ENCODE measurements at regions not wholly inside any gene's neighbourhood (a gene's known extent, or its start where the extent isn't known, plus 50 kb on each side); places are given as distances from the start of the nearest gene placed in this dataset.

DNA sequence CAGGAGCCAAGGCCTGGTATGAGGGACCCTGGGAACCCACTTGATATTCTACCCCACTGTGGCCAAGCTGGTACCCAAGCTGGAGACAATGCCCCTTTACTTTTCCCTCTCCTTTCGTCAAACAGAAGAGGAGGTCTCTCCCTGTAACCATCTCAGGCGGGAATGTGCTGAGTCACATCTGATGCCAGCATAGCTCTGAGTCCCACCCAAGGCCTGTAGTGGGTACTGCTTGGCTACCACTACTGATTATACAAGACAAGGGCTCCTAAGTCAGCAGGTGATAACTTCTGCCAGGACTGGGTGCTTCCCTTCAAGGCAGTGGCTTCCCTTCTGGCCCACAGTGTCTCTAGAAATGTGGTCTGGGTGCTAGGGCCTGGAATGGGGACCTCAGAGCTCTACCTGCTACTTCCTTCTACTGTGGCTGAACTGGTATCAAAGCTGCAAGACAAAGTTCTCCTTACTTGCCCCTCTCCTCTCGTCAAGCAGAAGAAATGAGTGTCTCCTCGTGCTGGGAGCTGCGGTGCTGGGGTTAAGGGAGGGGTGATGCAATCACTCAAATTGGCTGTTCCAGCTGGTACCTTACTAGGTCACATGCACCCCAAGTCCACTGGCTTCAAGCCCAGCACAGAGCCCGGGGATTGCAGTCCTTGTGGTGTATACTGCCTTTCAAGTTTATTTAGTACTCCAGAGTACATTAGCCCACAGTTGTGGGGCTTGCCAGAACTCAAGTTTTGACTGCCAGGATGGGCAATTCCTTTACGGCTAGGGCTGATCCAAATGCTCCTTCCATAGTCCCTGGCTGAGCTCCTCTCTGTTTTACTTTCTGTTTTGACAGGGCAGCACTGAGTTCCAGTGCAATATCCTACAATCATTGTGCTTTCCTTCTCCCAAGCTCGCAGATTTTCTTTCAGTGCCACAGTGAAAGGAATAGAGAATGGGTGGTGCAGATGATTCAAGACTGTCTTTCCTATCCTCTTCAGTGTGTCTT, 419.7 kb upstream of the CNTN5 start:
- H3K27ac ChIP-seq (ENCODE audit: low read length) = no peak overlapping the region
- ATAC-seq (peak in 1 of 2 donors; percentile 47), DNase-seq (peak; percentile 49 to 65 (median 60))
- H3K9me3 ChIP-seq (ENCODE audit: control insufficient read depth, low read length) = no peaks in the 10 kb centered on the region
- H3K4me1 ChIP-seq (ENCODE audit: control insufficient read depth, insufficient read depth, low read length) = no peaks in the 10 kb centered on the region
- intact Hi-C loops (cut with DNase I) = no loop called here
- 74% methylated on average over 8 of the region's 8 CpGs for whole genome bisulfite sequencing
- H3K4me3 ChIP-seq (ENCODE audit: low read length) = no peak overlapping the region
- no peaks in the 10 kb centered on the region for H3K27me3 ChIP-seq (ENCODE audit: control insufficient read depth, insufficient read depth)

DNA sequence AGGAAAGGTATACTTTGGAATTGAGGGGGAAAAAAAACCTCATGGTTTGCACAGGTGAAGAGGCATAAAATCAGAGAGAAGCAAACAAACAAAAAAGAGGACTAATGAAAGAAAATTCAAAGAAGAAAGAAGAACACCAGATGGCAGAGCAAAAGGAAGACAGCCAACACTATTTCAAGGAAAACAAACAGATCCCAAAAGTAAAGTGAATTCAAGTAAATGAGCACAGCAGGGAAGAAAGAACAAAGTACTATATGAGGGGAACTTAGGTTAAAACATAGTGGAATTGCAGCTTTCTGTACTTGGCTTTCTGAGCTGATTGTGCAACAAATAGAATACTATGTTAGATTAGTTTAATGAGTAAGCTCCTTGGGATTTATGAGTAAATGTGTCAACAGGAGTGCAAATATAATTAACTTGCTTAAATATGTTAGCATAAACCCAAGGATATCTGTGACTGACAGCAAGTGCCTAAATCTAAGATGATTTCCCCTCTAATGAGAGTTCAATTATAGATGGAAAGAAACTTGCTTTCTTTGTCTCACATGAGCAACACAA, 404.6 kb upstream of the CNTN5 start:
- no peak overlapping the region for H3K4me3 ChIP-seq (ENCODE audit: low read length)
- H3K27ac ChIP-seq (ENCODE audit: low read length) = no peak overlapping the region
- no peaks in the 10 kb centered on the region for H3K9me3 ChIP-seq (ENCODE audit: control insufficient read depth, low read length)
- H3K4me1 ChIP-seq (ENCODE audit: control insufficient read depth, insufficient read depth, low read length) = no peaks in the 10 kb centered on the region
- ATAC-seq (no peak), DNase-seq (no peak)
- intact Hi-C loops (cut with DNase I) = no loop called here
- no peaks in the 10 kb centered on the region for H3K27me3 ChIP-seq (ENCODE audit: control insufficient read depth, insufficient read depth)

DNA sequence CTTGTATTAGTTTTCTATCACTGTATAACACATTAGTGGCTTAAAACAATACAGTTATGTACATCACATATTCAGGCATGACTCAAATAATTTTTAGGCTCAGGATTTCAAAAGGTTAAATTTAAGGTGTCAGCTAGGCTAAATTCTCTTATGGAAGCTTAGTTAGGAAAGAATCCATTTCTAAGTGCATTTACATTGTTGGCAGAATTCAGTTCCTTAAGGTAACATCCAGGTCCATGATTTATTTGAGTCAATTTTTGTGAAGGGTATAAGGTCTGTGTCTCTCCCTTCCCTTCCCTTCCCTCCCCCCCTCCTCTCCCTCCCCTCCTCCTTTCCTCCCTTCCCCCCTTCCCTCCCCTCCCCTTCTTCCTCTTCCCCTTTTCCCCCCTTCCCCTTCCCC, 399.0 kb upstream of the CNTN5 start:
- H3K4me3 ChIP-seq (ENCODE audit: low read length) = no peak overlapping the region
- DNase-seq (no peak), ATAC-seq (no peak)
- H3K4me1 ChIP-seq (ENCODE audit: control insufficient read depth, insufficient read depth, low read length) = no peaks in the 10 kb centered on the region
- H3K27ac ChIP-seq (ENCODE audit: low read length) = no peak overlapping the region
- no peaks in the 10 kb centered on the region for H3K27me3 ChIP-seq (ENCODE audit: control insufficient read depth, insufficient read depth)
- intact Hi-C loops (cut with DNase I) = no loop called here
- no peaks in the 10 kb centered on the region for H3K9me3 ChIP-seq (ENCODE audit: control insufficient read depth, low read length)

DNA sequence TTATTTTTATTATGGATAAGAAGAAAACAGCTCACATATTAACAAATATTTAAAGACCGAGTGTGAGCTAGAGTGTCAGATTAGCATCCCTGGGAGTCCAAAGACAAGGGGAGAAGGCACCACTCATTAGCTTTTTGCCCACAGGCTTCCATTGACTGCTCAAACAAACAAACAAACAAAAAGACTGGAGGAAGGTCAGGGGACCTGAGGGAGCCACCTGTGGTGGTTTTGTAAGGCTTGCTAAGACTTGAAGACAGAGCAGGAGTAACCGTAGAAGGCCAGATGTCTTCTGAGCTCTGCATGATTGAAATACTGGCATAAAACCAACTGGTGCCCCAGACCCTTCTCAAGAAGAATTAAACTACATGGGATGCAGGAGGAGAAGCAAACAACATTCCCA, 395.2 kb upstream of the CNTN5 start:
- intact Hi-C loops (cut with DNase I) = no loop called here
- H3K4me1 ChIP-seq (ENCODE audit: control insufficient read depth, insufficient read depth, low read length) = no peaks in the 10 kb centered on the region
- WGBS = 74% methylated on average over 2 of the region's 2 CpGs
- ATAC-seq (no peak), DNase-seq (no peak)
- H3K4me3 ChIP-seq (ENCODE audit: low read length) = no peak overlapping the region
- H3K27me3 ChIP-seq (ENCODE audit: control insufficient read depth, insufficient read depth) = no peaks in the 10 kb centered on the region
- no peaks in the 10 kb centered on the region for H3K9me3 ChIP-seq (ENCODE audit: control insufficient read depth, low read length)
- H3K27ac ChIP-seq (ENCODE audit: low read length) = no peak overlapping the region

DNA sequence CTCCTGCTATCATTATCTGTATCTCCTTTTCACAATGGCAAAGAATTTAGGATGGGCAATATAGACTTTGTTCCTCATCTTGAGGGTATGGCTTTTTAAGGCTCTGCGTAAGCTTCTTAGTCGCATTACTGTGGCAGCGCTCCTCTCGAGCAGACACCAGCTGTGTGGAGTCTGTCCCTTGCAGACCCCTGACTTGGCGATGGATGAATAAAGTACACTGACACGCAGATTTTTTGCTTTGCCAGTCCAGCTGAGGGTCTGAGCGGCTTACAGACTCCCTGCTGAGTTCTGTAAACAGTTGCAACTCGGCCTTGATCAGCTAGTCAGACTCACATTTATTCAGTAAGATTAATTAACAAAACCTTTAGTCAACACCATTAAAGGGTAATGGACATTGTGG, 390.0 kb upstream of the CNTN5 start:
- Histone ChIP-seq H3K4me3 (ENCODE audit: low read length) (no peak overlapping the region), H3K27ac (ENCODE audit: low read length) (no peak overlapping the region), H3K27me3 (ENCODE audit: control insufficient read depth, insufficient read depth) (no peaks in the 10 kb centered on the region), H3K9me3 (ENCODE audit: control insufficient read depth, low read length) (no peaks in the 10 kb centered on the region), H3K4me1 (ENCODE audit: control insufficient read depth, insufficient read depth, low read length) (no peaks in the 10 kb centered on the region)
- ATAC-seq (no peak), DNase-seq (no peak)
- intact Hi-C loops (cut with DNase I) = no loop called here
- WGBS = 60% methylated on average over 8 of the region's 8 CpGs

DNA sequence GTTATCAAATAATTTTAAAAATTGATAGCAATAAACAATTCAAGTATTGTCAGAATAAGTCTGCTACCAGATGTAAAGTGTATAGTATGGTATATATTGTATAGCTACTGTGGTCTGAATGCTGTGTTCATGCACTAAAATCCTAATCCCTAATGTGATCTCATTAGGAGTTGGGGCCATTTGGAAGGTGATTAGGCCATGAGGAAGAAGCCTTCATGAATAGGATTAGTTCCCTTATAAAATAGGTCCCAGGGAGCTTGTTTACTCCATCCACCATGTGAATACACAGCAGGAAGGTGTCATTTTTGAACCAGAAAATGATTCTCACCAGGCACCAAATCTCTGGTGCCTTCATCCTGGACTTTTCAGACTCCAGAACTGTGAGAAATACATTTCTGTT, 363.0 kb upstream of the CNTN5 start:
- H3K4me1 ChIP-seq (ENCODE audit: control insufficient read depth, insufficient read depth, low read length) = no peaks in the 10 kb centered on the region
- DNase-seq (no peak), ATAC-seq (no peak)
- no peaks in the 10 kb centered on the region for H3K27me3 ChIP-seq (ENCODE audit: control insufficient read depth, insufficient read depth)
- H3K9me3 ChIP-seq (ENCODE audit: control insufficient read depth, low read length) = no peaks in the 10 kb centered on the region
- H3K27ac ChIP-seq (ENCODE audit: low read length) = no peak overlapping the region
- no peak overlapping the region for H3K4me3 ChIP-seq (ENCODE audit: low read length)
- intact Hi-C loops (cut with DNase I) = no loop called here

DNA sequence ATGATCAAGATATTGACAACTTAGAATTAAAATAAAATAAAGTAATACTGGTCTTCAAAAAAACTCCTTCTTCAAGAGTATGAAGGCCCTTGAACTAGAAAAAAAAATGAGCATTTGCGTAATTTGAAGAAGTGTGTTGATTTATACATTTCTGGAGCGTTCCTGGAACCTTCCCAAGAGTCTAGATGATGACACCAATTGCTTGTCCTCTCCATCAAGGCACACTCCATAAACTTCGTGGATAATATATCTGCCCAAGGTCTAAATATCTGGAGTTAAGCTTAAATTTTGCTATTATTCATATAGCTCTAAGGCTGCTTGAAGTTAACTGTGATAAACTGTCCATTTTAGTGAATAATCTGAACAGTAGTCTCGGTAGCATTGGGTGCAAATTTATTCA, 361.3 kb upstream of the CNTN5 start:
- ATAC-seq = no peak
- DNase-seq = no peak

DNA sequence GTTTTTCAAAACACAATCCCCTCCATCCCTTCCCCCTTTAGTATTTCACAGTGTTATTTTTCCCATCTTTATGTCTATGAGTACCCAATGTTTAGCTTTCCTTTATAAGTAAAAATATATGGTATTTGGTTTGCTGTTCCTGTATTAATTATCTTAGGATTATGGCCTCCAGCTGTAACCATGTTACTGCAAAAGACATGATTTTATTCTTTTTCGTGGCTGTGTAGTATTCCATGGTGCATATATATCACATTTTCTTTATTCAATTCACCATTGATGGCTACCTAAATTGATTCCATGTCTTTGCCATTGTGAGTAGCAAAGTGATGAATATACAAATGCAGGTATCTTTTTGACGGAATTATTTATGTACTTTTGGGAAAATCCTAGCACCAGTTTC, 346.4 kb upstream of the CNTN5 start:
- DNase-seq = no peak
- no peak for ATAC-seq
- H3K27ac ChIP-seq (ENCODE audit: low read length) = no peak overlapping the region
- 88% methylated on average over 2 of the region's 2 CpGs for WGBS
- no peaks in the 10 kb centered on the region for H3K27me3 ChIP-seq (ENCODE audit: control insufficient read depth, insufficient read depth)
- intact Hi-C loops (cut with DNase I) = no loop called here
- no peak overlapping the region for H3K4me3 ChIP-seq (ENCODE audit: low read length)
- H3K9me3 ChIP-seq (ENCODE audit: control insufficient read depth, low read length) = no peaks in the 10 kb centered on the region
- H3K4me1 ChIP-seq (ENCODE audit: control insufficient read depth, insufficient read depth, low read length) = no peaks in the 10 kb centered on the region

More for the DNA sequence above, 361.3 kb upstream of the CNTN5 start:
- H3K4me1 ChIP-seq (ENCODE audit: control insufficient read depth, insufficient read depth, low read length) = no peaks in the 10 kb centered on the region
- H3K27ac ChIP-seq (ENCODE audit: low read length) = no peak overlapping the region
- no peaks in the 10 kb centered on the region for H3K9me3 ChIP-seq (ENCODE audit: control insufficient read depth, low read length)
- intact Hi-C loops (cut with DNase I) = no loop called here
- no peak overlapping the region for H3K4me3 ChIP-seq (ENCODE audit: low read length)
- WGBS = 67% methylated on average over 4 of the region's 4 CpGs
- H3K27me3 ChIP-seq (ENCODE audit: control insufficient read depth, insufficient read depth) = no peaks in the 10 kb centered on the region

DNA sequence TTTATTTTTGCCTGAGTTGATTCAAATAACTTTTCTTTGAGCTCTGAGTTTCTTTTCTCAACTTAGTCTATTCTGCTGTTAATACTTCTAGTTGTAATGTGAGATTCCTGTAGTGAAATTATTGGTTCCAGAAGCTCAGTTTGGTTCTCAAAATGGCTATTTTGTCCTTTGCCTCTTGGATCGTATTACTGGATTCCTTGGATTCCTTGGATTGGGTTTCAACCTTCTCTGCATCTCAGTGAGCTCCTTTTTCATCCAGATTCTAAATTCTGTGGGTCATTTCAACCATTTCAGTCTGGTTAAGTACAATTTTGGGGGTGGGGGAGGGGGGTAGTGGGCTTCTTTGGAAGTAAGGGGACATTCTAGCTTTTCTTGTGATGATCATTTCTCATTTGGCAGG, 341.1 kb upstream of the CNTN5 start:
- WGBS = 70% methylated on average over 1 of the region's 1 CpG
- Histone ChIP-seq H3K9me3 (ENCODE audit: control insufficient read depth, low read length) (no peaks in the 10 kb centered on the region), H3K27me3 (ENCODE audit: control insufficient read depth, insufficient read depth) (no peaks in the 10 kb centered on the region), H3K4me1 (ENCODE audit: control insufficient read depth, insufficient read depth, low read length) (no peaks in the 10 kb centered on the region), H3K27ac (ENCODE audit: low read length) (no peak overlapping the region), H3K4me3 (ENCODE audit: low read length) (no peak overlapping the region)
- intact Hi-C loops (cut with DNase I) = no loop called here
- ATAC-seq (no peak), DNase-seq (no peak)

DNA sequence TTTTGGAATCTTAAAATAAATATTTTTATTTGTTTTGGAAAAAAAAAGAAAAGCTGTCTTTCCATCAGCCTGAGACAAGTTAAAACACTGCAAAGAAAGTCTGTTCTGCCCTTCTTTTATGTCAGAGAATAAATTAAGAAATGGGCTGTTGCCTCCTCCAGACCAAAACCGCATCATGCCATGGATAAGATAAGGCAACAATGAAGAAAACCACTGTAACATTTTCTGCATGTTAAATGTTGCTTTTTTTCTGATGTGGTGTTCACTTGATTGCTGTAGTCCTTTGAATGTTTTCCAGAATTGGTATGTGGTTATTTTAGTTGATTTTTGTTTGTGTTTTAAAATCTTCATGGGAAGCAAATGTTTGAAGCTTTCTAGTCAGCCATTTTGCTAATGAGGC, 319.2 kb upstream of the CNTN5 start:
- no peak for DNase-seq
- intact Hi-C loops (cut with DNase I) = no loop called here
- no peak for ATAC-seq
- Histone ChIP-seq H3K4me1 (ENCODE audit: control insufficient read depth, insufficient read depth, low read length) (no peaks in the 10 kb centered on the region), H3K27ac (ENCODE audit: low read length) (no peak overlapping the region), H3K9me3 (ENCODE audit: control insufficient read depth, low read length) (no peaks in the 10 kb centered on the region), H3K4me3 (ENCODE audit: low read length) (no peak overlapping the region), H3K27me3 (ENCODE audit: control insufficient read depth, insufficient read depth) (no peaks in the 10 kb centered on the region)
- WGBS = 57% methylated on average over 1 of the region's 1 CpG

DNA sequence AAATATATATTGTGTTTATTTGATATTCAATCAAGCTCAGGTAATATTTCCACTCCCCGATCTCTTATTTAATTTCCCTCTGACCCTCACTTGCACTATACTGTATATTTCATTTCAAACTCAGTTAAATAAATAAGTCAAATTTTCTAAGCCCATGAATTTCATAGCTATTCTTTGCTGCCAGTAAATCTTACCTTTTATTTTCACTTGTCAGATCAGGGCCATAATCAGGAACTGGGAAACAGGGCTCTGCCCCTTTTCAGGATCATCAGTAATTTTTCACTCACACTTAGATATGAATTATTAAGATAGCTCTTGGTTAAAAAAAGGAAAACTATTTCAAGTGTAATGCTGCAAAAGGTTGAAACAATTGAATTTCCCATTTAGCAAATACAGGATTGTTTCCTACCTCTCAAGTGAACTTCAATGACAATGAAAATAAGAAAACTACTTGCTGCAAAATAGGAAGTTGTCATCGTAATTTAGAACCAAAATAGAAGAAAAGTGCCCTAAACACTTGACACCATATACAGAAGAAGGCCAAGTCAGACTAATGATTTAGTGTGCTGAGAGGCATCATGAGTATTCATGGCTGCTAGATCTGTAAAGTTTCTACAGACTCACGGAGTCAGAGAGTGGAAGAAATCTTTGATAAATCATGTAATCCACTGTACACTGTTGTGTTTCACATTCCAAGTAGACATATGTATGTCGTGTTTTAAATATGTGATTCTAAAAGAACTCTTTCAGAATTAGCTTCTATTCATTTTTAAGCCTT, 316.8 kb upstream of the CNTN5 start:
- intact Hi-C loops (cut with DNase I) = no loop called here
- Histone ChIP-seq H3K27me3 (ENCODE audit: control insufficient read depth, insufficient read depth) (no peaks in the 10 kb centered on the region), H3K4me1 (ENCODE audit: control insufficient read depth, insufficient read depth, low read length) (no peaks in the 10 kb centered on the region), H3K9me3 (ENCODE audit: control insufficient read depth, low read length) (no peaks in the 10 kb centered on the region), H3K4me3 (ENCODE audit: low read length) (no peak overlapping the region), H3K27ac (ENCODE audit: low read length) (no peak overlapping the region)
- DNase-seq (no peak), ATAC-seq (no peak)
- WGBS = 60% methylated on average over 4 of the region's 4 CpGs

Measured in right cardiac atrium (tissue), 5 donors.